ENCODE measurements at regions not wholly inside any gene's neighbourhood (a gene's known extent, or its start where the extent isn't known, plus 50 kb on each side); places are given as distances from the start of the nearest gene placed in this dataset.

- TF ChIP-seq CTCF (tag by site-specific recombination; IDR thresholded peaks at IDR 0.05) (no peak), ZNF121 (tag by site-specific recombination; IDR thresholded peaks at IDR 0.05) (no peak), ZNF266 (tag by site-specific recombination; IDR thresholded peaks at IDR 0.05; ENCODE audit: low read depth) (no peak), REST (tag by site-specific recombination; IDR thresholded peaks at IDR 0.05) (no peak), ELK4 (IDR thresholded peaks at IDR 0.05; ENCODE audit: borderline replicate concordance, low read depth, low read length) (no peak), ZNF350 (tag by site-specific recombination; IDR thresholded peaks at IDR 0.05) (no peak), HOXA7 (CRISPR knock-in tag; IDR thresholded peaks at IDR 0.05; ENCODE audit: borderline replicate concordance) (no peak), ZNF692 (tag by site-specific recombination; IDR thresholded peaks at IDR 0.05) (no peak)
Observed at GRCh38 chr6:44629636-44630035, 242.1 kb downstream of the CDC5L start.
